ENCODE measurements at regions not wholly inside any gene's neighbourhood (a gene's known extent, or its start where the extent isn't known, plus 50 kb on each side); places are given as distances from the start of the nearest gene placed in this dataset.
A peak's percentile ranks its signal among the peaks of the same experiment; 100 is the strongest.

DNA sequence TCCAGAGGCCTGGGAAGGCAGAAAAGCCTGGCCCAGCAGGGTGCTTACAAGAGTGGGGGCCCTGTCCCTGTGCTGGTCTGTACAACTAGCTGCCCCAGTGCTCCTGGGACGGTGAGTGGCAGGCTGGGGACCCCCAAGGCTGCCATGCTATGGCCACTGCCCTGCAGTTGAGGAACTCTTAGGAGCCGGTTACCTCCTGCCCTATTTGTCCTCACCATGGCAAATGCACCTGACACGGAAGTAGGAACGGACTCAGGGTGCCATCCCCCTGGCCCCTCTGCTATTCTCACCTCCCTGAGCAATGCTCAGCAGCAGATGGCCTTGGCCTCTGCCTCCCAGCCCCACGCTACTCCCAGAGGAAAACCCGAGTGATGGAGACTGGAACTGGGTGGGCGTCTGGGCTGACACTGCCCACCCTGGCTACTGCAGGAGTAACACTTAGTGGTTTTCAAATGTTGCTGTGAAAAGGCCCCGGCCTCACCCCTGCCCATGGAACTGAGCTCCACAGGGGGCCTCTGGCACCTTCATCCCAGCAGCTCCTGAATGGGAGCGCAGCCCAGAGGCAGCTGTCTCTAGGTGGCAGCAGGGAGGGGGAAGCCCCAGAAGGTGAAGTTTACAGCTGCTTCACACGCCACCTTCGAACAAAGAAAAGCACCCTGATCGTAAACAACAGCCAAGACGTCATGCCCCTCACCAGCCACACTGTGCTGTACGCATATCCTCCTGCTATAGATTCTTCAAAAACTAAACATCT, 105.3 kb downstream of the CTTN start:
- H3K27ac ChIP-seq (ENCODE audit: insufficient read length, low read depth, low read length) = no peak overlapping the region
- H3K4me1 ChIP-seq (ENCODE audit: insufficient read depth, low read length) = peaks cover 2% of the 10 kb centered on the region; the same call in 1 of the 2 replicates
- H3K23me2 ChIP-seq (ENCODE audit: insufficient read length, low read depth, low read length, poor library complexity, severe bottlenecking) = no peaks in the 10 kb centered on the region
- no peak overlapping the region for H2AK5ac ChIP-seq (ENCODE audit: insufficient read length, low read length)
- no peak overlapping the region for H2AFZ ChIP-seq (ENCODE audit: low read length)
- H3K4me1 Mint-ChIP-seq = peaks cover 11 to 31% of the 10 kb centered on the region in 2 experiments
- H2BK20ac ChIP-seq (ENCODE audit: low read depth, low read length, poor library complexity, severe bottlenecking) = no peak overlapping the region
- H3K27me3 Mint-ChIP-seq (ENCODE audit: low read depth) = peaks cover 2% of the 10 kb centered on the region; the same call in 1 of the 2 replicates
- DNase-seq = peak; percentile 54
- H3K27me3 ChIP-seq (ENCODE audit: insufficient read depth, low read length) = no peaks in the 10 kb centered on the region
- H3K9ac ChIP-seq (ENCODE audit: extremely low read depth, insufficient read length, low read length) = no peak overlapping the region
- TF ChIP-seq, protein P1, sequence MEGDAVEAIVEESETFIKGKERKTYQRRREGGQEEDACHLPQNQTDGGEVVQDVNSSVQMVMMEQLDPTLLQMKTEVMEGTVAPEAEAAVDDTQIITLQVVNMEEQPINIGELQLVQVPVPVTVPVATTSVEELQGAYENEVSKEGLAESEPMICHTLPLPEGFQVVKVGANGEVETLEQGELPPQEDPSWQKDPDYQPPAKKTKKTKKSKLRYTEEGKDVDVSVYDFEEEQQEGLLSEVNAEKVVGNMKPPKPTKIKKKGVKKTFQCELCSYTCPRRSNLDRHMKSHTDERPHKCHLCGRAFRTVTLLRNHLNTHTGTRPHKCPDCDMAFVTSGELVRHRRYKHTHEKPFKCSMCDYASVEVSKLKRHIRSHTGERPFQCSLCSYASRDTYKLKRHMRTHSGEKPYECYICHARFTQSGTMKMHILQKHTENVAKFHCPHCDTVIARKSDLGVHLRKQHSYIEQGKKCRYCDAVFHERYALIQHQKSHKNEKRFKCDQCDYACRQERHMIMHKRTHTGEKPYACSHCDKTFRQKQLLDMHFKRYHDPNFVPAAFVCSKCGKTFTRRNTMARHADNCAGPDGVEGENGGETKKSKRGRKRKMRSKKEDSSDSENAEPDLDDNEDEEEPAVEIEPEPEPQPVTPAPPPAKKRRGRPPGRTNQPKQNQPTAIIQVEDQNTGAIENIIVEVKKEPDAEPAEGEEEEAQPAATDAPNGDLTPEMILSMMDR (conservative IDR thresholded peaks at IDR 0.05) = peak; percentile 55
- H3K36me3 Mint-ChIP-seq (ENCODE audit: insufficient read depth in 1 of 3, low read depth in 3 of 3) = peaks cover 0 to 5% (median 0%) of the 10 kb centered on the region in 3 experiments; a peak in 3 of 7 replicates
- no peak overlapping the region for H3K4ac ChIP-seq (ENCODE audit: low read depth, low read length)
- WGBS (ENCODE audit: extremely low coverage, insufficient read length, low lambda C conversion rate) = no CpG with 5 or more reads among the region's 14 CpGs
- H3K79me1 ChIP-seq (ENCODE audit: insufficient read depth, low read depth, low read length, poor library complexity, severe bottlenecking) = no peaks in the 10 kb centered on the region
- no peak overlapping the region for H3K56ac ChIP-seq (ENCODE audit: insufficient read length, low read depth, low read length)
- no peak overlapping the region for H3K18ac ChIP-seq (ENCODE audit: insufficient read length, low read depth, low read length)
- no peaks in the 10 kb centered on the region for H4K20me1 ChIP-seq (ENCODE audit: control insufficient read depth, insufficient read depth, insufficient read length)
- H3K9me3 Mint-ChIP-seq = no peaks in the 10 kb centered on the region
- H3K27ac Mint-ChIP-seq = 0 out of 7 replicates have a peak overlapping the region, but pooled peaks of 1 of the 3 experiments have one; percentile 35
- no peak overlapping the region for H4K91ac ChIP-seq (ENCODE audit: insufficient read length, low read depth, low read length)
- no peak overlapping the region for H4K5ac ChIP-seq (ENCODE audit: insufficient read length, low read depth, low read length)
- no peak overlapping the region; a peak in 1 of 5 replicates for H3K4me3 Mint-ChIP-seq
- H4K8ac ChIP-seq (replicated peaks; ENCODE audit: insufficient read length, low read depth, low read length) = no peak overlapping the region
- no peak overlapping the region; the same call in 1 of the 2 replicates for H3K14ac ChIP-seq (ENCODE audit: insufficient read depth, low read length)
- no peak overlapping the region for H2BK12ac ChIP-seq (ENCODE audit: insufficient read length, low read depth, low read length)
- no peaks in the 10 kb centered on the region for H3K79me2 ChIP-seq (ENCODE audit: insufficient read depth, low read length)
- no peak overlapping the region for H3K23ac ChIP-seq (ENCODE audit: insufficient read length, low read depth, low read length)
- H2BK5ac ChIP-seq (ENCODE audit: insufficient read length, low read length) = no peak overlapping the region
- H2BK120ac ChIP-seq (ENCODE audit: low read depth, low read length, poor library complexity, severe bottlenecking) = no peak overlapping the region
- no peak overlapping the region for H2BK15ac ChIP-seq (ENCODE audit: low read depth, low read length)
- no peaks in the 10 kb centered on the region for H3K9me3 ChIP-seq (ENCODE audit: control insufficient read depth, low read depth, low read length)
- no peak overlapping the region for H3T11ph ChIP-seq (ENCODE audit: low read length)
- no peak overlapping the region for H3K4me2 ChIP-seq (ENCODE audit: insufficient read depth, insufficient read length, low read length)
